Testis (tissue), 2 donors: ENCODE measurements at regions not wholly inside any gene's neighbourhood (a gene's known extent, or its start where the extent isn't known, plus 50 kb on each side); places are given as distances from the start of the nearest gene placed in this dataset.
A peak's percentile ranks its signal among the peaks of the same experiment; 100 is the strongest.

Experiments
- DNase-seq: peaks from one replicate; pipeline ENCODE4 v3.0.0-alpha.2; 2019
- H3K27ac ChIP-seq, 2 donors: fragments of 200-600 bp; sonication (generic); one replicate each; pipeline ENCODE4 v1.5.1; 2019
- H3K27me3 ChIP-seq: fragments of 200-600 bp; sonication (generic); one replicate; pipeline ENCODE4 v1.5.1; 2019
- H3K36me3 ChIP-seq: fragments of 200-600 bp; sonication (generic); one replicate; pipeline ENCODE4 v1.5.1; 2017; ENCODE audit warnings: low read depth; ENCODE audit errors: missing control alignments
- H3K4me1 ChIP-seq: fragments of 200-600 bp; sonication (generic); one replicate; pipeline ENCODE4 v1.5.1; 2019
- H3K4me3 ChIP-seq, 2 donors: fragments of 200-600 bp; sonication (generic); one replicate each; pipeline ENCODE4 v1.5.1; 2017 to 2019
- H3K9me3 ChIP-seq: fragments of 200-600 bp; sonication (generic); one replicate; pipeline ENCODE4 v1.5.1; 2017
- CTCF ChIP-seq, 3 experiments: fragments of 450-650 bp in 2 of 3; fragments of 200-600 bp in 1 of 3; sonication (generic) in 1 of 3; IDR thresholded peaks; one replicate each; pipeline ENCODE4 v1.5.1; 2016 to 2019; ENCODE audit warnings: antibody characterized with exemption in 3 of 3, mild to moderate bottlenecking in 2 of 3, moderate library complexity in 1 of 3
- POLR2A ChIP-seq: fragments of 450-650 bp; IDR thresholded peaks from one replicate; pipeline ENCODE4 v1.6.1; 2017; ENCODE audit warnings: antibody characterized with exemption, mild to moderate bottlenecking, moderate library complexity
- WGBS, 2 donors: methylation state at CpG; one replicate each; pipeline ENCODE4 v1.1.5; 2018; 5-methylcytosine and 5-hydroxymethylcytosine counted together
- intact Hi-C: fragments of 100-400 bp; cut with DNase I; formaldehyde crosslinking; loops from one replicate; pipeline ENCODE4 v1.15.1; 2023; ENCODE audit warnings: low total_unique reads

DNA sequence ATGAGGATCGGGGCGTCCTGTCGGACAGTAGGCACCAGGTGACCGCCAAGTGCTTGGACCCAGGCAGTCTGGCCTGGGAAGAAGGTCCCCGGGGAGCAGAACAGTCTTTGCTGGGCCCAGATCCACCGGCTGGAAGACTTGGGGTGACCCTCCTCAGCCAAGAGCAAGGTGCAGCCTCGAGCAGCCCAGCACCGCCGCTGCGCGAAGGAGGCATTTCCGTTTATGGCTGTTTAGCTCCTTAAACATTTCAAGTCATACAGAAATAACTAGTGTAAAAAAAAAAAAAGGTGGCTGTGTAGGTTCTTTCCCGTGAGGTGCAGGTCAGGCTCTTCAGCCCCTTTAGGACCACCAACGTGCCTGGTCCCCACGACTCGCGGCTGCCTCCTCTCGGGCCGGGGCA, 370.2 kb downstream of the CMPK2 start:
- no peaks in the 10 kb centered on the region for H3K4me1 ChIP-seq
- no peak for TF ChIP-seq CTCF (IDR thresholded peaks at IDR 0.05)
- no peak for TF ChIP-seq POLR2A
- peak overlapping the region; percentile 29 to 46 for H3K4me3 ChIP-seq
- H3K27me3 ChIP-seq, result no peaks in the 10 kb centered on the region
- H3K36me3 ChIP-seq, result no peaks in the 10 kb centered on the region
- no peak overlapping the region for H3K27ac ChIP-seq
- 63 to 72% methylated on average over 19 of the region's 19 CpGs for WGBS, 2 donors
- no peaks in the 10 kb centered on the region for H3K9me3 ChIP-seq
- intact Hi-C loops, result no loop called here
- DNase-seq, result no peak

GRCh38 chr2:6496376-6496775, 369.3 kb downstream of the CMPK2 start:
- TF ChIP-seq CTCF (IDR thresholded peaks at IDR 0.05), result no peak
- TF ChIP-seq POLR2A, result no peak
- no peak for DNase-seq
- H3K27me3 ChIP-seq, result no peaks in the 10 kb centered on the region
- H3K9me3 ChIP-seq, result no peaks in the 10 kb centered on the region
- no peaks in the 10 kb centered on the region for H3K4me1 ChIP-seq
- H3K4me3 ChIP-seq, result no peak overlapping the region
- 72 to 84% methylated on average over 13 to 14 of the region's 14 CpGs for WGBS, 2 donors
- no peak overlapping the region for H3K27ac ChIP-seq
- intact Hi-C loops, result no loop called here
- no peaks in the 10 kb centered on the region for H3K36me3 ChIP-seq

GRCh38 chr2:6497048-6497447, 368.7 kb downstream of the CMPK2 start:
- intact Hi-C loops, result no loop called here
- no peak overlapping the region for H3K27ac ChIP-seq
- H3K9me3 ChIP-seq, result no peaks in the 10 kb centered on the region
- TF ChIP-seq POLR2A (no peak), CTCF (IDR thresholded peaks at IDR 0.05) (no peak)
- H3K27me3 ChIP-seq, result no peaks in the 10 kb centered on the region
- DNase-seq, result no peak
- no peaks in the 10 kb centered on the region for H3K36me3 ChIP-seq
- WGBS, 2 donors, result 86 to 92% methylated on average over 1 of the region's 1 CpG
- no peak overlapping the region for H3K4me3 ChIP-seq
- H3K4me1 ChIP-seq, result no peaks in the 10 kb centered on the region

- no peaks in the 10 kb centered on the region for H3K4me1 ChIP-seq
- no peaks in the 10 kb centered on the region for H3K9me3 ChIP-seq
- DNase-seq, result no peak
- H3K36me3 ChIP-seq, result no peaks in the 10 kb centered on the region
- no peaks in the 10 kb centered on the region for H3K27me3 ChIP-seq
- 91 to 95% methylated on average over 6 of the region's 6 CpGs for whole genome bisulfite sequencing, 2 donors
- no peak overlapping the region for H3K4me3 ChIP-seq
- TF ChIP-seq POLR2A (no peak), CTCF (IDR thresholded peaks at IDR 0.05) (no peak)
- no peak overlapping the region for H3K27ac ChIP-seq
- intact Hi-C loops, result no loop called here
These were observed 366.9 kb downstream of the CMPK2 start for GRCh38 chr2:6498841-6499240.

DNA sequence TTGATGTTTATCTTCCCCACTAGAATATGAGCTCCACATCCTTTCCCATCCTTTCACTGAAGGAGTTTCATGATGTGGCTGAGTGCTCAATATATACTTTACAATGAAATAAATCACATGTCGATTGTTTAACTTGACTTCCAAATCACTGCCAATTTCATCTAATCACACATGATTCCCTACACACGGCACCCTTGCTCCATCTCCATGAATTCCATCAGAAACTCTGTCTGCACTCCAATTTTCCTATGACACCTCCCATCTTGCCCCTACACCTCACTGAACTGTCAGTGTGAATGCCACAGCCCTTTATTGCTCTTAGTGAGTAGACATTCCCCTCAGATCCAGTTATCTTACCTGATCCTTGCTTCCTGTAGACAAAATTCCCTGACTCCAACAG, 366.0 kb downstream of the CMPK2 start:
- intact Hi-C loops, result no loop called here
- Histone ChIP-seq H3K4me1 (no peaks in the 10 kb centered on the region), H3K4me3 (no peak overlapping the region), H3K27me3 (no peaks in the 10 kb centered on the region), H3K27ac (no peak overlapping the region), H3K36me3 (no peaks in the 10 kb centered on the region), H3K9me3 (no peaks in the 10 kb centered on the region)
- 81 to 86% methylated on average over 2 of the region's 2 CpGs for WGBS, 2 donors
- DNase-seq, result no peak
- TF ChIP-seq CTCF (IDR thresholded peaks at IDR 0.05) (no peak), POLR2A (no peak)
